Right atrium auricular region (tissue), 2 donors: ENCODE measurements at regions not wholly inside any gene's neighbourhood (a gene's known extent, or its start where the extent isn't known, plus 50 kb on each side); places are given as distances from the start of the nearest gene placed in this dataset.

Experiments
- DNase-seq: peaks from one replicate; pipeline ENCODE4 v3.0.0-alpha.2; 2019; ENCODE audit warnings: low spot score
- H3K27ac ChIP-seq, 2 donors: fragments of 200-600 bp; sonication (generic); 1 replicate in 1 of 2; 2 replicates in 1 of 2; pipeline ENCODE4 v1.5.1; 2016 to 2019
- H3K27me3 ChIP-seq, 2 donors: fragments of 200-600 bp; sonication (generic); one replicate each; pipeline versions ENCODE4 v1.5.1 to v1.6.0; 2017 to 2019
- H3K36me3 ChIP-seq: fragments of 200-600 bp; sonication (generic); one replicate; pipeline ENCODE4 v1.5.1; 2016
- H3K4me1 ChIP-seq, 2 donors: fragments of 200-600 bp; sonication (generic); one replicate each; pipeline versions ENCODE4 v1.5.1 to v1.6.0; 2017 to 2019
- H3K4me3 ChIP-seq, 2 donors: fragments of 200-600 bp; sonication (generic); 1 replicate in 1 of 2; 2 replicates in 1 of 2; pipeline ENCODE4 v1.5.1; 2017 to 2019; ENCODE audit warnings: mild to moderate bottlenecking in 1 of 2, moderate library complexity in 1 of 2
- H3K9me3 ChIP-seq, 2 donors: fragments of 200-600 bp; sonication (generic); one replicate each; pipeline ENCODE4 v1.5.1; 2019
- TF ChIP-seq, protein P1 (sequence below), 2 donors: fragments of 200-600 bp; sonication (generic); IDR thresholded peaks; one replicate each; pipeline ENCODE4 v1.5.1; 2019; ENCODE audit warnings: antibody characterized with exemption in 2 of 2

DNA sequence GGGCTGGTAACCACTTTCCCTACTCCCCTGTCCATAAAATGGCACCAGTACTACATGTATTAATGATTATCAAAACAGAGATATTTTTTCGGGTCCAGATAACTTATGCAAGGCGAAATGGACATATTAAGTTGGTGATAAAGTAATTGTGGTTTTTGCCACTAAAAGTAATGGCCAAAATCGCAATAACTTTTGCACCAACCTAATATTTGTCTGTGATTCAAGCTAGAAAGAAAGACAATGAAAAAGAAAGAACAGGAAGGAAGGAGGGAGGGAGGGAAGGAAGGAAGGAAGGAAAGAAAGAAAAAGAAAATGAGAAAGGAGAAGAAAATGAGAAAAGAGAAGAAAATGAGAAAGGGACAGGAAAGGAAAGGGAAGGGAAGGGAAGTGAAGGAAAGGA is 922.9 kb downstream of the TBC1D32 start:
- H3K4me1 ChIP-seq, result no peaks in the 10 kb centered on the region
- no peaks in the 10 kb centered on the region for H3K27me3 ChIP-seq
- TF ChIP-seq, protein P1, sequence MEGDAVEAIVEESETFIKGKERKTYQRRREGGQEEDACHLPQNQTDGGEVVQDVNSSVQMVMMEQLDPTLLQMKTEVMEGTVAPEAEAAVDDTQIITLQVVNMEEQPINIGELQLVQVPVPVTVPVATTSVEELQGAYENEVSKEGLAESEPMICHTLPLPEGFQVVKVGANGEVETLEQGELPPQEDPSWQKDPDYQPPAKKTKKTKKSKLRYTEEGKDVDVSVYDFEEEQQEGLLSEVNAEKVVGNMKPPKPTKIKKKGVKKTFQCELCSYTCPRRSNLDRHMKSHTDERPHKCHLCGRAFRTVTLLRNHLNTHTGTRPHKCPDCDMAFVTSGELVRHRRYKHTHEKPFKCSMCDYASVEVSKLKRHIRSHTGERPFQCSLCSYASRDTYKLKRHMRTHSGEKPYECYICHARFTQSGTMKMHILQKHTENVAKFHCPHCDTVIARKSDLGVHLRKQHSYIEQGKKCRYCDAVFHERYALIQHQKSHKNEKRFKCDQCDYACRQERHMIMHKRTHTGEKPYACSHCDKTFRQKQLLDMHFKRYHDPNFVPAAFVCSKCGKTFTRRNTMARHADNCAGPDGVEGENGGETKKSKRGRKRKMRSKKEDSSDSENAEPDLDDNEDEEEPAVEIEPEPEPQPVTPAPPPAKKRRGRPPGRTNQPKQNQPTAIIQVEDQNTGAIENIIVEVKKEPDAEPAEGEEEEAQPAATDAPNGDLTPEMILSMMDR (IDR thresholded peaks at IDR 0.05), result no peak
- H3K4me3 ChIP-seq, result no peak overlapping the region
- H3K36me3 ChIP-seq, result no peaks in the 10 kb centered on the region
- no peak overlapping the region for H3K27ac ChIP-seq
- no peaks in the 10 kb centered on the region for H3K9me3 ChIP-seq
- no peak for DNase-seq

DNA sequence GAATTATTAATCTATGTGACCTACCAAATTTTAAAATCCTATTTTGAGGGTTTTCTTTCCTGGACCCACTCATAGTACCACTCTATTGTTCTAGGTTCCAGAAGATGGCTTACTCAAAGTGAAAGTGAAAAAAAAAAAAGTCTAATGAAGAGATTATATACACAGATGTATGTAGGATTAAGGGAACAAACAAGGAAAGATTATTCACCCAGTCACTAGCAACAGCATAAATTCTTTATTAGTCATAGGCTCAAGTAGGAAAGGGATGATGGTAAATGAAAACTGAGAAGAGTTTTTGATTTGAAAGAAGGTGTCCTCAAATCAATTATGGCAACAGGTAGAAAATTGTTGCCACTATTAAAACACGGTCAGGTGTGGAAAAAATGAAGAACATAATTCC is 923.7 kb downstream of the TBC1D32 start:
- TF ChIP-seq, protein P1 (IDR thresholded peaks at IDR 0.05), result no peak
- H3K9me3 ChIP-seq, result no peaks in the 10 kb centered on the region
- no peak overlapping the region for H3K4me3 ChIP-seq
- H3K36me3 ChIP-seq, result no peaks in the 10 kb centered on the region
- H3K4me1 ChIP-seq, result no peaks in the 10 kb centered on the region
- H3K27ac ChIP-seq, result no peak overlapping the region
- no peak for DNase-seq
- H3K27me3 ChIP-seq, result no peaks in the 10 kb centered on the region

DNA sequence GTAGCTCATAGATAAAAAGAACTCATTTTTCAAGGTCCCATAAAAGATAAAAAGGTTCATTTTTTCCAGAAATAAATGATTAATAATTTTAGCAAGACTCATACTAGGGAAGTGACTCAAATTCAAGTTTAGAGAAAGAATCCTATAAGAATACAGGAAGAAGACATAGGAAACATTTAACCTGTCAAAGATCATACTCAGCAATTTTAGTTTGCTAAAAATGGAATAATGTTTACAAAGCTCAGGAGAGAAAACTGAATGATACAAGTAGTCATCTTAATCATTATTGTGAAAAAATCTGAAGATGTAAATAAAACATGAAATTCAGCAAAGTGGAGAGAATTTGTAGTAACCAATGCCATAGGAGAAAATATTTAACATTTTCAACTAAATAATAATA is 926.6 kb downstream of the TBC1D32 start:
- no peak for DNase-seq
- Histone ChIP-seq H3K4me3 (no peak overlapping the region), H3K9me3 (no peaks in the 10 kb centered on the region), H3K4me1 (no peaks in the 10 kb centered on the region), H3K36me3 (no peaks in the 10 kb centered on the region), H3K27me3 (no peaks in the 10 kb centered on the region), H3K27ac (no peak overlapping the region)
- TF ChIP-seq, protein P1 (IDR thresholded peaks at IDR 0.05), result no peak

DNA sequence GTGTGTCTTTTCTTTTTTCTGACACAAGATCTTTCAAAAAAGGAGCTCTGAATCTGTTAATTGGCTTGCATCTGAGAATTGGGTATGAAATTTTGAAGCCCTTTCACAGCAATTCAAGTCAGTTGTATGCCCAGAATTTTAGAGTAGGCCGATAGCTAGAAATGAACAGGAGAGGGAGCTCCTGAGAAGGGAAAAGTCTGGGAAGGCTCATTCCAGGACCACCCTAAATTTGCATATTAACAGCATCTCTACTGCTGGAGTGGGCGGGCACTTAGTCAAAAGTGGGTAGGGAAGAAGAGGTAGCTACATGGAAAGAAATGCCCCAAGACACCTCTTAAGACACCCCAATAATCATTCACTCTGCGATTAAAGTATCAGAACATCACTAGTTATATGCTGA is 928.3 kb downstream of the TBC1D32 start:
- Histone ChIP-seq H3K4me3 (no peak overlapping the region), H3K27ac (no peak overlapping the region), H3K27me3 (no peaks in the 10 kb centered on the region), H3K9me3 (peaks cover 0 to 4% of the 10 kb centered on the region in 2 donors), H3K4me1 (no peaks in the 10 kb centered on the region), H3K36me3 (no peaks in the 10 kb centered on the region)
- TF ChIP-seq, protein P1 (IDR thresholded peaks at IDR 0.05), result no peak
- no peak for DNase-seq

DNA sequence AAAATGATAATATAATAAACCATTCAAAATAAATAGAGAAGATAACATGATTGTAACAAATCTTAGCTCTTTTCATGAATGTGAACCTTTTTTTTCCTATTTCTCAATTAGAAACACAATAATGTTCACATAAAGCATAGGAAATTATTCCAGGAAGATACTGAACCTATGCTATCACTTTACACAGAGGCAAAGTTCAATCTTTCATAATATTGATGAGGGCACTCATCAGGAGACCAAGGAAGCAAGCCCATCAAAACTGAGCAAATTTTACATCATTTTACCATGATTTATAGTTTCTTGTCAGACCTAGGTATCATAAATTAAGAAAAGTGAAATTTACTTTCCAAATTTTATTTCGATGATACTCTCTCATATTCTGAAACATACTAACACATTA is 938.5 kb downstream of the TBC1D32 start:
- TF ChIP-seq, protein P1 (IDR thresholded peaks at IDR 0.05), result no peak
- DNase-seq, result no peak
- H3K9me3 ChIP-seq, result no peaks in the 10 kb centered on the region
- no peaks in the 10 kb centered on the region for H3K27me3 ChIP-seq
- no peaks in the 10 kb centered on the region for H3K36me3 ChIP-seq
- H3K27ac ChIP-seq, result no peak overlapping the region
- no peaks in the 10 kb centered on the region for H3K4me1 ChIP-seq
- H3K4me3 ChIP-seq, result no peak overlapping the region

DNA sequence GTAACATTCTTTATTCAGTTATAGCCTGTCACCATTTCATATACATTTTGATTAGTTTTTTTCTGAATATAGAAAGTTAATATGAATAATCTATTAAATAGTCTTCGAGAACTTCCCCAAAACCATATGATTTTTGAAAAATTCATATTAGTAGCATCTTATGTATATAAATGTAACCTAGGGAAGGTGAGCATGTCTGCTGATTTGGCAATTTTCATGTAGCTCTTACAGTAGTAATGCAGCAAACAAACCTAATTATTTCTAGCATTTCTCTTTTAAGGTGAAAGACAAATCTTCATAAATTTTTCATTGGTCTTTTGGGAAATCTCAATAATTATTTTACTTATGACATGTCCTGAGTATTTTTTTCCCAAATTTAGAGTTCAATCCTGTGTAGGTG is 939.0 kb downstream of the TBC1D32 start:
- Histone ChIP-seq H3K4me3 (no peak overlapping the region), H3K27ac (no peak overlapping the region), H3K4me1 (no peaks in the 10 kb centered on the region), H3K9me3 (no peaks in the 10 kb centered on the region), H3K27me3 (no peaks in the 10 kb centered on the region), H3K36me3 (no peaks in the 10 kb centered on the region)
- TF ChIP-seq, protein P1 (IDR thresholded peaks at IDR 0.05), result no peak
- no peak for DNase-seq
